ENCODE measurements at regions not wholly inside any gene's neighbourhood (a gene's known extent, or its start where the extent isn't known, plus 50 kb on each side); places are given as distances from the start of the nearest gene placed in this dataset.
"Not testable (repeated sequence)": the region's sequence is repeated elsewhere in the genome, so short reads cannot be mapped to it uniquely, and the experiment has no call there.

- DNase-seq, result no peak
Measured at GRCh38 chr17:5913641-5914040, 156.5 kb upstream of the WSCD1 start.

GRCh38 chr17:5915337-5915736, 154.8 kb upstream of the WSCD1 start:
- DNase-seq, result no peak

GRCh38 chr17:5919089-5919488, 151.1 kb upstream of the WSCD1 start:
- DNase-seq, result no peak

- no peak for DNase-seq
Measured at GRCh38 chr17:5921512-5922282, 148.5 kb upstream of the WSCD1 start.

GRCh38 chr17:5922476-5922875, 147.7 kb upstream of the WSCD1 start:
- DNase-seq, result no peak

GRCh38 chr17:5929721-5930120, 140.5 kb upstream of the WSCD1 start:
- DNase-seq, result no peak

- not testable (repeated sequence) for DNase-seq
Measured at GRCh38 chr17:5930555-5930954, 139.6 kb upstream of the WSCD1 start.

- no peak for DNase-seq
Measured at GRCh38 chr17:5931616-5932015, 138.6 kb upstream of the WSCD1 start.

- no peak for DNase-seq
Measured at GRCh38 chr17:5933430-5933829, 136.7 kb upstream of the WSCD1 start.

GRCh38 chr17:5941258-5941657, 128.9 kb upstream of the WSCD1 start:
- DNase-seq, result no peak

GRCh38 chr17:5942687-5943086, 127.5 kb upstream of the WSCD1 start:
- DNase-seq, result no peak

- no peak for DNase-seq
Measured at GRCh38 chr17:5943232-5943631, 126.9 kb upstream of the WSCD1 start.

- no peak for DNase-seq
Measured at GRCh38 chr17:5943982-5944381, 126.2 kb upstream of the WSCD1 start.

GRCh38 chr17:5947701-5948180, 122.4 kb upstream of the WSCD1 start:
- DNase-seq, result no peak

- no peak for DNase-seq
Measured at GRCh38 chr17:5948811-5949210, 121.4 kb upstream of the WSCD1 start.

GRCh38 chr17:5950878-5951277, 119.3 kb upstream of the WSCD1 start:
- DNase-seq, result no peak

GRCh38 chr17:5951912-5952311, 118.3 kb upstream of the WSCD1 start:
- DNase-seq, result no peak

GRCh38 chr17:5952518-5952917, 117.7 kb upstream of the WSCD1 start:
- DNase-seq, result no peak

- DNase-seq, result no peak
Measured at GRCh38 chr17:5955764-5956163, 114.4 kb upstream of the WSCD1 start.

GRCh38 chr17:5958850-5959249, 111.3 kb upstream of the WSCD1 start:
- no peak for DNase-seq

- DNase-seq, result no peak
Measured at GRCh38 chr17:5962371-5962770, 107.8 kb upstream of the WSCD1 start.

GRCh38 chr17:5971969-5972368, 98.2 kb upstream of the WSCD1 start:
- no peak for DNase-seq

GRCh38 chr17:5973410-5973809, 96.8 kb upstream of the WSCD1 start:
- DNase-seq, result no peak

- DNase-seq, result no peak
Measured at GRCh38 chr17:5975661-5976060, 94.5 kb upstream of the WSCD1 start.

GRCh38 chr17:5976251-5976650, 93.9 kb upstream of the WSCD1 start:
- DNase-seq, result no peak

Data from KG1 (cell line).